ENCODE measurements at regions not wholly inside any gene's neighbourhood (a gene's known extent, or its start where the extent isn't known, plus 50 kb on each side); places are given as distances from the start of the nearest gene placed in this dataset.
"Not testable (repeated sequence)": the region's sequence is repeated elsewhere in the genome, so short reads cannot be mapped to it uniquely, and the experiment has no call there.

GRCh38 chr3:194946091-194946490, 260.4 kb downstream of the FAM43A start:
- DNase-seq (ENCODE audit: low read depth) = no peak

- DNase-seq (ENCODE audit: low read depth) = no peak
Observed at GRCh38 chr3:194949592-194949991, 263.9 kb downstream of the FAM43A start.

GRCh38 chr3:194950906-194951628, 265.4 kb downstream of the FAM43A start:
- no peak for DNase-seq (ENCODE audit: low read depth)

GRCh38 chr3:194951629-194951920, 265.9 kb downstream of the FAM43A start:
- DNase-seq (ENCODE audit: low read depth) = not testable (repeated sequence)

- DNase-seq (ENCODE audit: low read depth) = no peak
Observed at GRCh38 chr3:194951931-194952582, 266.4 kb downstream of the FAM43A start.

- no peak for DNase-seq (ENCODE audit: low read depth)
Observed at GRCh38 chr3:194952841-194953241, 267.2 kb downstream of the FAM43A start.

GRCh38 chr3:194953291-194953690, 267.6 kb downstream of the FAM43A start:
- no peak for DNase-seq (ENCODE audit: low read depth)

- DNase-seq (ENCODE audit: low read depth) = no peak
Observed at GRCh38 chr3:194955546-194955945, 269.9 kb downstream of the FAM43A start.

- DNase-seq (ENCODE audit: low read depth) = no peak
Observed at GRCh38 chr3:194955979-194956696, 270.5 kb downstream of the FAM43A start.

GRCh38 chr3:194956697-194957396, 271.2 kb downstream of the FAM43A start:
- DNase-seq (ENCODE audit: low read depth) = no peak

- no peak for DNase-seq (ENCODE audit: low read depth)
Observed at GRCh38 chr3:194957743-194958240, 272.1 kb downstream of the FAM43A start.

- DNase-seq (ENCODE audit: low read depth) = no peak
Observed at GRCh38 chr3:194959217-194959616, 273.5 kb downstream of the FAM43A start.

GRCh38 chr3:194959666-194960065, 274.0 kb downstream of the FAM43A start:
- not testable (repeated sequence) for DNase-seq (ENCODE audit: low read depth)

- no peak for DNase-seq (ENCODE audit: low read depth)
Observed at GRCh38 chr3:194960446-194961032, 274.9 kb downstream of the FAM43A start.

- no peak for DNase-seq (ENCODE audit: low read depth)
Observed at GRCh38 chr3:194961149-194961548, 275.5 kb downstream of the FAM43A start.

GRCh38 chr3:194961571-194961970, 275.9 kb downstream of the FAM43A start:
- no peak for DNase-seq (ENCODE audit: low read depth)

- no peak for DNase-seq (ENCODE audit: low read depth)
Observed at GRCh38 chr3:194962056-194962455, 276.4 kb downstream of the FAM43A start.

- DNase-seq (ENCODE audit: low read depth) = no peak
Observed at GRCh38 chr3:194964809-194965208, 279.1 kb downstream of the FAM43A start.

GRCh38 chr3:194967151-194968117, 281.8 kb downstream of the FAM43A start:
- no peak for DNase-seq (ENCODE audit: low read depth)

GRCh38 chr3:194970066-194970465, 284.4 kb downstream of the FAM43A start:
- DNase-seq (ENCODE audit: low read depth) = no peak

GRCh38 chr3:194971009-194971408, 285.3 kb downstream of the FAM43A start:
- no peak for DNase-seq (ENCODE audit: low read depth)
